HG03060 (cell line): ENCODE measurements at regions not wholly inside any gene's neighbourhood (a gene's known extent, or its start where the extent isn't known, plus 50 kb on each side); places are given as distances from the start of the nearest gene placed in this dataset.
"Not testable (repeated sequence)": the region's sequence is repeated elsewhere in the genome, so short reads cannot be mapped to it uniquely, and the experiment has no call there.

Experiments used
- ATAC-seq: cut with Tn5 transposase; IDR thresholded peaks from one replicate; pipeline ENCODE4 v1.9.1; 2021; ENCODE audit warnings: low read depth, moderate number of reproducible peaks; ENCODE audit not compliant: unreplicated experiment

GRCh38 chr16:59854846-59855439 is 1120.8 kb upstream of the GOT2 start:
- ATAC-seq = no peak

- ATAC-seq = no peak
Measured at GRCh38 chr16:59849716-59850115, 1115.6 kb upstream of the GOT2 start.

- no peak for ATAC-seq
Measured at GRCh38 chr16:59848296-59848695, 1114.2 kb upstream of the GOT2 start.

- no peak for ATAC-seq
Measured at GRCh38 chr16:59840169-59840568, 1106.1 kb upstream of the GOT2 start.

GRCh38 chr16:59826767-59827166 is 1092.7 kb upstream of the GOT2 start:
- ATAC-seq = no peak

- not testable (repeated sequence) for ATAC-seq
Measured at GRCh38 chr16:59809488-59809887, 1075.4 kb upstream of the GOT2 start.

GRCh38 chr16:59783191-59783590 is 1049.1 kb upstream of the GOT2 start:
- no peak for ATAC-seq

GRCh38 chr16:59773330-59773729 is 1039.2 kb upstream of the GOT2 start:
- no peak for ATAC-seq

- ATAC-seq = no peak
Measured at GRCh38 chr16:59759296-59759695, 1025.2 kb upstream of the GOT2 start.

DNA sequence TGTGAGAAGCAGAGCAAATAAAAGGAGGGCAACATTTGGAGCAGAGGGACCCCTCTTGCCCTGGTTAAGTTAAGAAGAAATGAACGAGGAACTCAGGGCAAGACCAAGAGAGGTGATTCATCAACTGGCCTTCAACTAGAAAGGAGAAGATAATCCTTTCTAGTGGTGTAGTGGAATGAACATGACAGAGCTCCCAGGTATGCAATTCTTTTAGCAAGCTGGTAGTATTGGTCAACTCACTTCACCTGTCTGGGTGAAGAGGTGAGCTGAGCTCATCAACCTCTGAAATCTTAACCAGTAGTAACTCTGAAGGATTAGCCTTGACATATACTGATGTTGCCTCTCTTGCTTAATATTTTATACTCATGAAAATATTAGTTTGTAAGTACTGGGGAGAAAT is 1024.7 kb upstream of the GOT2 start:
- no peak for ATAC-seq

DNA sequence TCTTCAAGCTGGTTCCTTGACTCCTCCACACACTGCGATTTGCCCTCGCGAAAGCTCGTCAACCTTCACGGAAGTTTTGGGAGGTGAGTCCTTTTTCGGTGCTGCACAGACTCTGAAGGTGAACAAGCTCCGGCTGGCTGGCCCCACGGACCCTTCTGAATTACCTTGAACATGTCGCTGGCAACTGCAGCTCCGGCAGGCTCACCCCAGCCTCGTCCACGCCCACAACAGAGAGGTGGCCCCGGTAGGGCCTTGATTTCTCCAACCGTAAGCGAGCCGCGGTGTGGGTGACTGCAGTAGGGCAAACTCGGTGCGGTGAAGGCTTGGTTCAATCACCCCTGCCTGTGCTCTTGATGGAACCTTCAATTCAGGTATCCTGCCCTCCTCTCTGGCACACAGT is 1020.7 kb upstream of the GOT2 start:
- ATAC-seq = no peak

DNA sequence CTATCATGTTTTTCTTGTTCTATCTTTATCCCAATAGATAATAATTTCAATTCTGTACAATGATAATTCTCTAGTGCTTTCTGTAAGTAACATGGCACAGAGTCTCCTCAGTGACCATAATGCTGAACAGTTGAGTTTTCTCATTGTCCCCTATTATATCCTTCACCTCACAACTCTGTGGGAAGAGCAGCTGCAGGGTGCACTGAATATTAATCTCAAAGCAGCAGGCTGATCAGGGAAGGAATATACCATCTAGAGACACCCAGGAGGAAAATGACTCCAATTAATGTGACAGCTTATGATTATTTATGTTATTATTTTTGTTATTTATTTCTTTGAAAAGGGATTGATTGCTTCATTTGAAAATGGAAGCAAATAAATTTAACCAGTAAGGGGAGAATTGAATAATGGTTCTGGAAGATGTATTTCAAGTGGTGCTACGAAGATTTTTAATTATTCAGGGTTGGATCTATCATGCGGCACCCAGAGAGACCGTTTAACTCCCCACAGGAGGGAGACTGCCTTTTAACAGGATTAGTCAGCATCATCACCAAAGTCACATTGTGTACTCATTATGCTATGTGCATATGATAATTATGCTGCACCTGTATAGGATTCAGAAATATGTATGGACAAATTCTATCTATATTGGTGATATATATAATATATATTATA is 1015.7 kb upstream of the GOT2 start:
- ATAC-seq = no peak

GRCh38 chr16:59748531-59748930 is 1014.4 kb upstream of the GOT2 start:
- ATAC-seq = no peak

DNA sequence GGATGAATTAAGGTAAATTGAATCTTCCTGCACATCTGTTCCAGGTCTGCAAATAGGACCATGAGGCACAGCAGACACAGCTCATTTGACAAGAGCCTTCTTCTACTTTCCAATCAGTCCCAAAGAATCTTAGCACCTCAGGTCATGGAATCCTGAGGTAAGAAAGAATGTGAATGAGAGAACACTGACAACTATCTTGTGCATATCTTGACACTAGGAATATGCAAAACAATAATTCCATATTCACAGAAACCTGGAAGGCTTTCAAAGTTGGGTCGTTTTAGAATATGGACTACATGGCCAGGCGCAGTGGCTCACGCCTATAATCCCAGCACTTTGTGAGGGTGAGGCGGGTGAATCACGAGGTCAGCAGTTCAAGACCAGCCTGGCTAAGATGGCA is 1009.4 kb upstream of the GOT2 start:
- no peak for ATAC-seq

DNA sequence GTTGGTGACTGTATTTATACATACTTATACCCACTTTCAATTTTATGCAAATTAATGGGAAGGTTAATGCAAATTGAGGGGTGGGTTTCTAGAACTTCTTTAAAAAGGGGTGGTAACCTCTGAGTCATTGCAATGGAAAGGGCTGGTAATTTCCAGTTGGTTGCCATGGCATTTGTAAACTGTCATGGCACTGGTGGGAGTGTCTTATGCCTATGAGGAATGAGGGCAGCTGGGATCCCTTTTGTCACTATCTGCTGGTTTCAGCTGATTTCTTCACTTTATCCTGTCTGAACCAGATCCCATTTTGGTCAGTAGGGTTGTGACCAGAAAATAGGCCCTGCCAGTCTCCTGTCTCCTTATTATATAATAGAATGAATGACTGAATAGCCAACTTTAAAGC is 1006.7 kb upstream of the GOT2 start:
- ATAC-seq = no peak

- no peak for ATAC-seq
Measured at GRCh38 chr16:59737274-59737673, 1003.2 kb upstream of the GOT2 start.

DNA sequence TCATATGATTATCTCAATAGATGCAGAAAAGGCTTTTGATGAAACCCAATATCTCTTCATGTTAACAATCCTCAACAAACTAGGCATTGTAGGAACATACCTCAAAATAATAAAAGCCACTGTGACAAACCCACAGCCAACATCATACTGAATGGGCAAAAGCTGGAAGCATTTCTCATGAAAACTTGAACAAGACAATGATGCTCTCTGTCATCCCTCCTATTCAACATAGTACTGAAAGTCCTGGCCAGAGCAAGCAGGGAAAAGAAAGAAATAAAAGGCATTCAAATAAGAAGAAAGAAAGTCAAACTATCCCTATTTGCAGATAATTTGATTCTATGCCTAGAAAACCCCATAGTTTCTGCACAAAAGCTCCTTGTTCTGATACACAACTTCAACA is 999.2 kb upstream of the GOT2 start:
- no peak for ATAC-seq

- no peak for ATAC-seq
Measured at GRCh38 chr16:59729613-59730012, 995.5 kb upstream of the GOT2 start.

DNA sequence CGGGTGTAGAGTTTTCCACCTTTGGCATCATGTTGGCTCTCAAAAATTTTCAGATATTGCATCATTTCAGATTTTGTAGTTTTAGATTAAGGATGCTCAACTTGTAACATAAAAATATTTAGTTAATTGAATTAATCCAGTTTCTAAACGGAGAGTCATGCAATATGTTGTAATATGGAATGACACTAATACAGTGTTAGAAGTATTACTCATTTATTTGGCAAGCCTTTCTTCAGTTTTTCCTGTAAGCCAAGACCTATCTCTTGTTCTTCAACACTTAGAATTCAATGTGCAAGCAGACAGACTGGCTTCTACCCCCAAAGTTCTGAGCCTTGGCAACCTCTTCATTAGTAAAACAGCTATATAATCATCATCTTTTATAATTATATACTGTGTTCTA is 985.0 kb upstream of the GOT2 start:
- ATAC-seq = no peak

DNA sequence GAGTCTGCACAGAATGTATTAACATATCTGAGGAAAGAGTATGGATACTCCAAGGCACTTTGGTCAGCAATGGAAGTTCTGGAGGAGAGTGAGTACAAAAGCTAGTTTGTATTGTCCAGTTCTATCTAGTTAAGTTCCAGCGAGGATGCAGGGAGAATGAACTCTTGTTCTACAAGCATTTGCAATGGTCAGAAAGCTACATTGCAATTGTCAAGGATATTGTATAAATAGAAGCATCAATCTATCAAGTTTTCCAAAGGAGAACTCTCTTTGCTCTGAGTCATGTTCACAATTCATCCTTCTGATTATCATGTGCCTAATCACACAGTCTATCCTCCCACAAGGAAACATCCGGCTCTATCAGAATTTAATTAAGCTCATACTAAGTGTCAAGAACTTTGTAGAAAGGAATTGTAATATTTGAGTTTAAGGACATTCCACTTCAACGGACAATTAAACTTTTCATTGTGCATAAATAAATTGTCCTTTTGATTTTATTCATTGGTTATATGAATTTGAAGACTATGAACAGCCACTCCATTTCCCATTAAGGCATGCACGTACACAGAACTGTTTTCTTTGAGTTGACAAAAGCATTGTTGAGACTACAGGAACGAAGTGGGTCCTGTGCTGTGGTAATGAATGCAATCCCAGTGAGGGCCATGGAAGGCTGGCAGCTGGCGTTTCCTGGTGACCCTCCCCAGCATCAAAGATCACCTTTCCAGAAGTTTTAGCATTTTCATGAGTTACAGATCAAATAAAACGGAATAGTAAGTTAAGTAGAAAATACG is 973.5 kb upstream of the GOT2 start:
- ATAC-seq = no peak

DNA sequence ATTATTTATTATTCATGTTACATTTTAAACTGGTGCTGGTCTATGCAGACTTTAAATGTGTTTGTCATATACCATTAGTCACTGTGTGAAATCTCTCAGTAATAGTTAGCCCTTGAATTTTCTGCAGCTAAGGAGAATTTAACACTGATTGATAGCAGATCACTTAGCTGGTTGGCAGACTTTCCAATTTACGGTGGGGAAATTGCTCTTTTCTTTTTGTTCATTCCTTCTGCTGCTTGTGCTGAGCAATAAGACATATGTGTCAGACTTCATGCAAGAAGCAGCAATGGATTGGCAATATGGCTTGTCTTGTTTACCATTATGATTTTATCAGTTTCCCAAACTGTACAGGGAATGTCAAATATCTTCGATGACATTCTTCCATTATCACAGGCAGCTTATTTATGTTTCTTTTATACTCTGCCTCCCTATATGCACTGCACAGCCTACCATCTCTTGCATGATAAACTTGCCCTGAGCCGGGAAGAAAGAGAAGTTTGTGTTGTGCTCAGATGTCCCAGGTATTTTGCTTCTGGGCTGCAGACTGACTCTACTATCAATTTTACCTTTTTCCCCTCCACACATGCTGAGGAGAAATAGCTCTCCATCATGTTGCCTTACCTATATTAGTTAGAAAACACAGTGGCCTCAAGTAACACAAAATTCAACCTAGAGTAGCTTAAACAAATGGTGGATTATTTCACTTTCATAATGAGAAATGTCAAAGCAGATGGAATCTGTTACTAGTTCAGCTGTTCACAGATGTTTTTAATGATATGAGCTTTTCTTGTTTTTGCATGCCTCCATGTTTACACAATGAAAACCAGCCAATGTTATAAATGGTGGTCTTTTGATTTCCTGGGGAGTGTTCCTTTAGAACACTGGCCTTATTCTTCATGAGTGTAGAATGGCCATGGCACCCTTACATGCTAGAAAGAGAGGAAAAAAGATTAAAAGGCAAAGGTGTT is 968.1 kb upstream of the GOT2 start:
- ATAC-seq = no peak
